HepG2 (cell line): ENCODE measurements at regions not wholly inside any gene's neighbourhood (a gene's known extent, or its start where the extent isn't known, plus 50 kb on each side); places are given as distances from the start of the nearest gene placed in this dataset.

ENCODE experiments used
- HNF1A ChIP-seq, 2 experiments: sonication (generic) in 1 of 2; formaldehyde crosslinking in 1 of 2; IDR thresholded peaks; 2 replicates each; pipeline versions ENCODE4 v1.4.0 to v1.6.1; 2016 to 2020; ENCODE audit warnings: borderline replicate concordance in 1 of 2, low read depth in 1 of 2, mild to moderate bottlenecking in 1 of 2, missing genetic modification reagents in 1 of 2
- MEF2D ChIP-seq: sonication (generic); formaldehyde crosslinking; IDR thresholded peaks from 2 replicates; pipeline ENCODE4 v1.5.1; 2020; ENCODE audit warnings: mild to moderate bottlenecking, missing genetic modification reagents
- PLSCR1 ChIP-seq: sonication (generic); formaldehyde crosslinking; IDR thresholded peaks from 2 replicates; pipeline ENCODE4 v1.5.0; 2020; ENCODE audit warnings: missing genetic modification reagents, mild to moderate bottlenecking, borderline replicate concordance
- ZGPAT ChIP-seq: IDR thresholded peaks from 2 replicates; pipeline ENCODE4 v1.6.1; 2016; ENCODE audit warnings: mild to moderate bottlenecking
- ZNF432 ChIP-seq: sonication (generic); formaldehyde crosslinking; IDR thresholded peaks from 2 replicates; pipeline ENCODE4 v1.5.0; 2020; ENCODE audit warnings: missing genetic modification reagents, mild to moderate bottlenecking, borderline replicate concordance
- ZNF580 ChIP-seq: IDR thresholded peaks from 2 replicates; pipeline ENCODE4 v1.6.1; 2016; ENCODE audit warnings: low read depth, borderline replicate concordance
- ZNF724P ChIP-seq: sonication (generic); formaldehyde crosslinking; IDR thresholded peaks from 2 replicates; pipeline ENCODE4 v1.8.0; 2022; ENCODE audit warnings: missing genetic modification reagents, borderline replicate concordance

- no peak for TF ChIP-seq ZGPAT (CRISPR knock-in tag)
- TF ChIP-seq ZNF580 = no peak
- no peak for TF ChIP-seq HNF1A (IDR thresholded peaks at IDR 0.05; ENCODE audit: low read depth)
- no peak for TF ChIP-seq HNF1A (CRISPR knock-in tag; IDR thresholded peaks at IDR 0.05; ENCODE audit: borderline replicate concordance)
- no peak for TF ChIP-seq MEF2D (CRISPR knock-in tag)
- TF ChIP-seq PLSCR1 = no peak
- no peak for TF ChIP-seq ZNF432 (CRISPR knock-in tag)
- TF ChIP-seq ZNF724P (CRISPR knock-in tag) = no peak
These were observed 124.4 kb downstream of the EMX2 start (continued) for GRCh38 chr10:117666965-117667364.
